ENCODE measurements at regions not wholly inside any gene's neighbourhood (a gene's known extent, or its start where the extent isn't known, plus 50 kb on each side); places are given as distances from the start of the nearest gene placed in this dataset.

DNA sequence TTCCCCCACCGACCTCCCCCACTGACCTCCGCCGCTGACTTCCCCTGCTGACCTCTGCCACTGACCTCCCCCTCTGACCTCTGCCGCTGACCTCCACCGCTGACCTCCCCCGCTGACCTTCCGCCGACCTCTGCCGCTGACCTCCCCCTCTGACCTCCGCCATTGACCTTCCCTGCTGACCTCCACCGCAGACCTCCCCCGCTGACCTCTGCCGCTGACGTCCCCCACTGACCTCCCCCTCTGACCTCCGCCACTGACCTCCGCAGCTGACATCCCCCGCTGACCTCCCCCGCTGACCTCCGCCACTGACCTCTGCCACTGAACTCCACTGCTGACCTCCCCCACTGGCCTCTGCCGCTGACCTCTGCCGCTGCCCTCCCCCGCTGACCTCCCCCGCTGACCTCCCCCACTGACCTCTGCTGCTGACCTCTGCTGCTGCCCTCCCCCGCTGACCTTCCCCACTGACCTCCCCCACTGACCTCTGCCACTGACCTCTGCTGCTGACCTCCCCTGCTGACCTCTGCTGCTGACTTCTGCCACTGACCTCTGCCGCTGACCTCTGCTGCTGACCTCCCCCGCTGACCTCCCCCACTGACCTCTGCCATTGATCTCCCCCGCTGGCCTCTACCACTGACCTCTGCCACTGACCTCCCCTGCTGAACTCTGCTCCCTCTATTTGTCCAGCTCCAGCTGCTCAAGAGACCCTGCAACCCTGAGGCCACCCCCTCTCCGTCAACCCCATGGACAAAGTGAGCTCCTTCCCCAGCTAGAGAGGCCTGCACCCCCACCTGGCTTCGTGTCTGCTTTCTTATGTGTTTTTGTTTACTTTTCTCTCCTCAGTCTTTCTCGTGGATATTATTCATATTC, 91.4 kb upstream of the AFDN start (continued):
- TF ChIP-seq ZBTB14 (CRISPR knock-in tag; IDR thresholded peaks at IDR 0.05) (no peak), ZNF264 (CRISPR knock-in tag; IDR thresholded peaks at IDR 0.05) (peak; percentile 15; the same call in 1 of the 2 replicates), USF2 (IDR thresholded peaks at IDR 0.05; ENCODE audit: low read depth, low read length) (no peak), USF2 (CRISPR knock-in tag; IDR thresholded peaks at IDR 0.05; ENCODE audit: borderline replicate concordance) (no peak), ZNF234 (CRISPR knock-in tag; conservative IDR thresholded peaks at IDR 0.05) (no peak), ATF7-NPFF (CRISPR knock-in tag; IDR thresholded peaks at IDR 0.05; ENCODE audit: low read depth) (0 out of 2 replicates have a peak, but pooled peaks have one; percentile 17), PRMT3 (CRISPR knock-in tag; IDR thresholded peaks at IDR 0.05; ENCODE audit: borderline replicate concordance, low read depth) (no peak), ZMYM4 (CRISPR knock-in tag; IDR thresholded peaks at IDR 0.05) (peak; percentile 94), MBNL3 (CRISPR knock-in tag; conservative IDR thresholded peaks at IDR 0.05) (no peak), ZSCAN21 (CRISPR knock-in tag; IDR thresholded peaks at IDR 0.05; ENCODE audit: borderline replicate concordance) (peak; percentile 59; the same call in 1 of the 2 replicates), ZNF44 (CRISPR knock-in tag; IDR thresholded peaks at IDR 0.05) (peak; percentile 49; the same call in 1 of the 2 replicates), ARNT2 (CRISPR knock-in tag; IDR thresholded peaks at IDR 0.05; ENCODE audit: low read depth) (peak; percentile 42), ZNF574 (CRISPR knock-in tag; IDR thresholded peaks at IDR 0.05) (no peak; the same call in 1 of the 2 replicates), ZNF230 (CRISPR knock-in tag; IDR thresholded peaks at IDR 0.05) (no peak)
- TF ChIP-seq, protein P1, sequence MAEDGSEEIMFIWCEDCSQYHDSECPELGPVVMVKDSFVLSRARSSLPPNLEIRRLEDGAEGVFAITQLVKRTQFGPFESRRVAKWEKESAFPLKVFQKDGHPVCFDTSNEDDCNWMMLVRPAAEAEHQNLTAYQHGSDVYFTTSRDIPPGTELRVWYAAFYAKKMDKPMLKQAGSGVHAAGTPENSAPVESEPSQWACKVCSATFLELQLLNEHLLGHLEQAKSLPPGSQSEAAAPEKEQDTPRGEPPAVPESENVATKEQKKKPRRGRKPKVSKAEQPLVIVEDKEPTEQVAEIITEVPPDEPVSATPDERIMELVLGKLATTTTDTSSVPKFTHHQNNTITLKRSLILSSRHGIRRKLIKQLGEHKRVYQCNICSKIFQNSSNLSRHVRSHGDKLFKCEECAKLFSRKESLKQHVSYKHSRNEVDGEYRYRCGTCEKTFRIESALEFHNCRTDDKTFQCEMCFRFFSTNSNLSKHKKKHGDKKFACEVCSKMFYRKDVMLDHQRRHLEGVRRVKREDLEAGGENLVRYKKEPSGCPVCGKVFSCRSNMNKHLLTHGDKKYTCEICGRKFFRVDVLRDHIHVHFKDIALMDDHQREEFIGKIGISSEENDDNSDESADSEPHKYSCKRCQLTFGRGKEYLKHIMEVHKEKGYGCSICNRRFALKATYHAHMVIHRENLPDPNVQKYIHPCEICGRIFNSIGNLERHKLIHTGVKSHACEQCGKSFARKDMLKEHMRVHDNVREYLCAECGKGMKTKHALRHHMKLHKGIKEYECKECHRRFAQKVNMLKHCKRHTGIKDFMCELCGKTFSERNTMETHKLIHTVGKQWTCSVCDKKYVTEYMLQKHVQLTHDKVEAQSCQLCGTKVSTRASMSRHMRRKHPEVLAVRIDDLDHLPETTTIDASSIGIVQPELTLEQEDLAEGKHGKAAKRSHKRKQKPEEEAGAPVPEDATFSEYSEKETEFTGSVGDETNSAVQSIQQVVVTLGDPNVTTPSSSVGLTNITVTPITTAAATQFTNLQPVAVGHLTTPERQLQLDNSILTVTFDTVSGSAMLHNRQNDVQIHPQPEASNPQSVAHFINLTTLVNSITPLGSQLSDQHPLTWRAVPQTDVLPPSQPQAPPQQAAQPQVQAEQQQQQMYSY (CRISPR knock-in tag; IDR thresholded peaks at IDR 0.05): no peak
- TF ChIP-seq, protein P2, sequence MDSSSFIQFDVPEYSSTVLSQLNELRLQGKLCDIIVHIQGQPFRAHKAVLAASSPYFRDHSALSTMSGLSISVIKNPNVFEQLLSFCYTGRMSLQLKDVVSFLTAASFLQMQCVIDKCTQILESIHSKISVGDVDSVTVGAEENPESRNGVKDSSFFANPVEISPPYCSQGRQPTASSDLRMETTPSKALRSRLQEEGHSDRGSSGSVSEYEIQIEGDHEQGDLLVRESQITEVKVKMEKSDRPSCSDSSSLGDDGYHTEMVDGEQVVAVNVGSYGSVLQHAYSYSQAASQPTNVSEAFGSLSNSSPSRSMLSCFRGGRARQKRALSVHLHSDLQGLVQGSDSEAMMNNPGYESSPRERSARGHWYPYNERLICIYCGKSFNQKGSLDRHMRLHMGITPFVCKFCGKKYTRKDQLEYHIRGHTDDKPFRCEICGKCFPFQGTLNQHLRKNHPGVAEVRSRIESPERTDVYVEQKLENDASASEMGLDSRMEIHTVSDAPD (CRISPR knock-in tag; IDR thresholded peaks at IDR 0.05): peak; percentile 11
